Thyroid gland (tissue), 4 donors: ENCODE measurements at regions not wholly inside any gene's neighbourhood (a gene's known extent, or its start where the extent isn't known, plus 50 kb on each side); places are given as distances from the start of the nearest gene placed in this dataset.

Source experiments
- DNase-seq, 2 donors: peaks; one replicate each; pipeline ENCODE4 v3.0.0-alpha.2; 2019
- H3K27ac ChIP-seq, 3 donors: fragments of 200-600 bp; sonication (generic); 1 replicate in 2 of 3; 2 replicates in 1 of 3; pipeline ENCODE4 v1.5.1; 2016 to 2019; ENCODE audit warnings: mild to moderate bottlenecking in 1 of 3, moderate library complexity in 1 of 3
- H3K27me3 ChIP-seq: fragments of 200-600 bp; sonication (generic); one replicate; pipeline ENCODE4 v1.5.1; 2019
- H3K36me3 ChIP-seq, 2 donors: fragments of 200-600 bp; sonication (generic); one replicate each; pipeline ENCODE4 v1.5.1; 2016 to 2019
- H3K4me1 ChIP-seq, 2 donors: fragments of 200-600 bp; sonication (generic); one replicate each; pipeline ENCODE4 v1.5.1; 2017 to 2019
- H3K4me3 ChIP-seq, 3 donors: fragments of 200-600 bp; sonication (generic); replicated peaks in 1 of 3; 1 replicate in 2 of 3; 2 replicates in 1 of 3; pipeline ENCODE4 v1.5.1; 2016; ENCODE audit warnings: mild to moderate bottlenecking in 1 of 3
- H3K9me3 ChIP-seq: fragments of 200-600 bp; sonication (generic); one replicate; pipeline ENCODE4 v1.5.1; 2017
- POLR2A ChIP-seq, 2 donors: fragments of 450-650 bp; IDR thresholded peaks; one replicate each; pipeline ENCODE4 v1.6.1; 2017; ENCODE audit warnings: antibody characterized with exemption in 2 of 2, mild to moderate bottlenecking in 2 of 2, moderate library complexity in 1 of 2
- WGBS, 2 donors: methylation state at CpG; one replicate each; pipeline ENCODE4 v1.1.5; 2017; 5-methylcytosine and 5-hydroxymethylcytosine counted together
- intact Hi-C: fragments of 100-400 bp; cut with DNase I; formaldehyde crosslinking; loops from one replicate; pipeline ENCODE4 v1.15.1; 2023
- TF ChIP-seq, protein P1 (sequence below), 6 experiments: fragments of 200-600 bp in 3 of 6; fragments of 450-650 bp in 3 of 6; sonication (generic) in 3 of 6; IDR thresholded peaks; one replicate each; pipeline ENCODE4 v1.5.1; 2016 to 2019; ENCODE audit warnings: antibody characterized with exemption in 6 of 6, mild to moderate bottlenecking in 2 of 6, inconsistent platforms in 1 of 6, moderate library complexity in 1 of 6

DNA sequence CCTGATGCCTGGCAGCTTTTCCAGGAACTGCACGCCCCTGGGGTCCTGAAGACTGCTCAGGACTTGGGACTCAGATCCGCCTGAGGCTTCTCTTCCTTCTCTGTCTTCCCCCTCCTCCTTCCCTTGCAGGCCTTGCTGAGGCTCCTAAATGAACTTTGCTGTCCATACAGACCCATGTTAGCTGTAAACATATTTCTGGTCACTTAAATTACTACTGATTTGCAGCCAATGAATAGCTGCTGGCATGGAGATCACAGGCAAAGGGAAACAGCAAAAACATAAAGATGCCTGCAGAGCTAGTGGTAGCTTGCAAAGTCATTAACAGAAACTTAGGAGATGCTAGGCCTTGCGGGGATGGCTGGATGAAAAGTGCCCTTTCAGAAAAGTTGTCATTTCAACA lies 261.9 kb downstream of the GADD45G start:
- TF ChIP-seq, protein P1, sequence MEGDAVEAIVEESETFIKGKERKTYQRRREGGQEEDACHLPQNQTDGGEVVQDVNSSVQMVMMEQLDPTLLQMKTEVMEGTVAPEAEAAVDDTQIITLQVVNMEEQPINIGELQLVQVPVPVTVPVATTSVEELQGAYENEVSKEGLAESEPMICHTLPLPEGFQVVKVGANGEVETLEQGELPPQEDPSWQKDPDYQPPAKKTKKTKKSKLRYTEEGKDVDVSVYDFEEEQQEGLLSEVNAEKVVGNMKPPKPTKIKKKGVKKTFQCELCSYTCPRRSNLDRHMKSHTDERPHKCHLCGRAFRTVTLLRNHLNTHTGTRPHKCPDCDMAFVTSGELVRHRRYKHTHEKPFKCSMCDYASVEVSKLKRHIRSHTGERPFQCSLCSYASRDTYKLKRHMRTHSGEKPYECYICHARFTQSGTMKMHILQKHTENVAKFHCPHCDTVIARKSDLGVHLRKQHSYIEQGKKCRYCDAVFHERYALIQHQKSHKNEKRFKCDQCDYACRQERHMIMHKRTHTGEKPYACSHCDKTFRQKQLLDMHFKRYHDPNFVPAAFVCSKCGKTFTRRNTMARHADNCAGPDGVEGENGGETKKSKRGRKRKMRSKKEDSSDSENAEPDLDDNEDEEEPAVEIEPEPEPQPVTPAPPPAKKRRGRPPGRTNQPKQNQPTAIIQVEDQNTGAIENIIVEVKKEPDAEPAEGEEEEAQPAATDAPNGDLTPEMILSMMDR (IDR thresholded peaks at IDR 0.05), result no peak
- no peak for TF ChIP-seq POLR2A (IDR thresholded peaks at IDR 0.05)
- Histone ChIP-seq H3K36me3 (no peaks in the 10 kb centered on the region), H3K4me3 (no peak overlapping the region), H3K4me1 (no peaks in the 10 kb centered on the region), H3K27me3 (no peaks in the 10 kb centered on the region), H3K9me3 (no peaks in the 10 kb centered on the region), H3K27ac (no peak overlapping the region)
- DNase-seq, result no peak
- 88 to 95% methylated on average over 3 of the region's 3 CpGs for WGBS, 2 donors
- intact Hi-C loops, result no loop called here

DNA sequence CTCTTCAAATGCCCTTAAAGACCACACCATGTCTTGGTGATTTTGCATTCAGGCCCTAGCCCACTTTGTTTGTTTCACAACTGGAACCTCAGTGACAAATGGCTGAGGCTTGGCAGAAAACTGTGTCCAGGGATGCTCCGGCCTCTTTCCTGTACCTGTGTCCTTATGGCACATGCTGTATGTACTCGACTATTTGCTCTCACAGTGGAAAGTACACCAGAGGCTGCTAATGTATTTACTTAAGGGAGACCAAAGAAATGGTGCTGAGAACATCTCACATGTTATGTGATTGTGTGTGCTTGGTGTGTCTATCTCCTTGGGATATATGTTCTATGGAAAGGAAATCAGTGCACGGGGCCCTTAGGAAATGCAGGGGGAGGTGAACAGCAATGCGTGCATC lies 263.3 kb downstream of the GADD45G start:
- no peak overlapping the region for H3K4me3 ChIP-seq
- WGBS, 2 donors, result 90 to 96% methylated on average over 4 of the region's 4 CpGs
- no peaks in the 10 kb centered on the region for H3K4me1 ChIP-seq
- intact Hi-C loops, result no loop called here
- TF ChIP-seq, protein P1 (IDR thresholded peaks at IDR 0.05), result no peak
- no peak for TF ChIP-seq POLR2A (IDR thresholded peaks at IDR 0.05)
- no peaks in the 10 kb centered on the region for H3K27me3 ChIP-seq
- H3K36me3 ChIP-seq, result no peaks in the 10 kb centered on the region
- H3K27ac ChIP-seq, result no peak overlapping the region
- DNase-seq, result no peak
- H3K9me3 ChIP-seq, result no peaks in the 10 kb centered on the region

DNA sequence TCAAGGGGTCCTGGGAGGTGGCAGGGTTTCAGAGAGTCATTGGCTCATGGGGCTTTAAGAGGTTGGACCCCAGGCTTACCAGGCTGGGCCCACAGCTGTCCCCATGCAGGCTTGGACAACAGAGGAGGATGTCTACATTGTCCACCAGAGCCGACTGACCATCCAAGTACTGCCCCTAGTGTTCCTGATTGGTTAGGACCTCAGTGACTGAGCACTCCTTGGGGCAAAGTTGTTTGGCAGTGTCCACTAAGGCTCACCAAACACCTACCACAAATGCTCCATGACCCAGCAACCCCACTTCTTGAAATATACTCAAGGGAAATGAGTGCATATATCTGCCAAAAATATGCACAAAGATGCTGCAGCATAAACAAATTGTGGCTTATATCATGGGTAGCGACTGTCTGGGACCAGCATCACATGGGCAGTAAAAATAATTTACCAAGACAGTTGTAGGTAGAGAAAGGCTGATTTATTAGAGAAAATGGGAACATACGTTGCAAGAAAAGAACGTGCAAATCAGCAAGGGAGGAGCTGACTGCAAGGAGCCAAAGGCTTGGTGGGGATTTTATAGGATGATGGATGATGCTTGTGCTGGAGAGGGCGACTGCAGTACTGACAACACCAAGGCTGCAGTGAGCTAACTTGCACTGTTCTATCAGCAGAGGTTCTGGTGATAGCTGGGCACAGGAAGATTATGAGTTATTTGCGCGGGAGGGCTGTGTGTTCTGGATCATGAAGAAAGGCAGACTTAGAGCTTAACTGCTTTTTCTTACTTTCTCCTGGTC lies 265.2 kb downstream of the GADD45G start:
- Histone ChIP-seq H3K27ac (no peak overlapping the region), H3K4me3 (no peak overlapping the region), H3K36me3 (no peaks in the 10 kb centered on the region), H3K27me3 (no peaks in the 10 kb centered on the region), H3K9me3 (no peaks in the 10 kb centered on the region), H3K4me1 (peaks cover 0 to 6% of the 10 kb centered on the region in 2 donors)
- no peak for TF ChIP-seq POLR2A (IDR thresholded peaks at IDR 0.05)
- TF ChIP-seq, protein P1 (IDR thresholded peaks at IDR 0.05), result no peak
- no peak for DNase-seq
- 86 to 88% methylated on average over 7 of the region's 7 CpGs for WGBS, 2 donors
- intact Hi-C loops, result no loop called here

DNA sequence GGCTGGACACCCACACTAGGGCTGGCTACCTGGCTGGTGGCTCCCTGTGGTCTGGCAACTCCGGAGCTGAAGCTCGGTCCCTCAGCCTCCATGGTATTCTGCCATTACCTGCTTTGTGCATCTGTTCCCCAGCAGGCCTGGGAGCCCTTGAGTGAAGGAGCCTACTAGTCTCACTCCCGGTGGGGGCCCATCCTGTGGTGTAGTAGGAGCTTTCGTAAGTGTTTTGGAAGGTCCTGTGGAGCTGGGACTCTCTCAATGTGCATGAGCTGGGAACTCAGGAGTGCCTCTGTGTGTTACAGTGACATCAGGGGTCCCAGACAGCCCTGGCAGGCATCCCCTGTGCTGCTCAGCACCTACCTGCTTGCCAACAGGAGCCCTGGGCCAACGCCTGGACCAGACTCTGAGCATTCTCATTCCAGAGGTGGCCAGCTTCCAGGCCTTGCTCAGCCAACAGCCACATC lies 267.1 kb downstream of the GADD45G start:
- Histone ChIP-seq H3K4me1 (peaks cover 0 to 6% of the 10 kb centered on the region in 2 donors), H3K27me3 (no peaks in the 10 kb centered on the region), H3K27ac (no peak overlapping the region), H3K36me3 (no peaks in the 10 kb centered on the region), H3K9me3 (no peaks in the 10 kb centered on the region), H3K4me3 (no peak overlapping the region)
- DNase-seq, result no peak
- no peak for TF ChIP-seq POLR2A (IDR thresholded peaks at IDR 0.05)
- TF ChIP-seq, protein P1 (IDR thresholded peaks at IDR 0.05), result no peak
- intact Hi-C loops, result no loop called here
- 87 to 96% methylated on average over 4 to 5 of the region's 5 CpGs for WGBS, 2 donors

DNA sequence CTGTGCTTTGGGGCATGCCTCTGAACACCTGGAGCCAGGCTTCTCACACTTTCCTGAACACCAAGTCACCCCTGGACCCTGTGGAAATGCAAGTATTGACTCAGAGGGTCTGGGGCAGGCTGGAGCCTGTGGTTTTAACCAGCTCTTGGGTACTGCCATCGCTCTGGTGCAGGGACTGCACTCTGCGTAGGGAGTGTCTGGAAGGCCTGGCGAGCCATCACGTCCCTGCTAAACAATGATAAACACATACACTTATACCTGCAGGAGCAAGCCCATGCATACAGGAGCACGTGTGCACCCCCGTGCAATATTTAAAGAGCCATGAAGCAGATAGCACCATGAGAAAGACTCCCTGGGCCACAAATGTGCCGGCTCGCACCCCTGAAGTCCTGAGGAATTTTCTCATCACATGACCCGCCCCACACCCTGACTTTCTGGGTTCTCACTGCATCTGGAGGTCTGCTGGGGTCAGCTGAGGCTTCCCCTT lies 267.7 kb downstream of the GADD45G start:
- no peaks in the 10 kb centered on the region for H3K27me3 ChIP-seq
- no peaks in the 10 kb centered on the region for H3K9me3 ChIP-seq
- 91 to 93% methylated on average over 6 to 9 of the region's 9 CpGs for WGBS, 2 donors
- intact Hi-C loops, result no loop called here
- H3K4me3 ChIP-seq, result no peak overlapping the region
- H3K27ac ChIP-seq, result no peak overlapping the region
- DNase-seq, result no peak
- TF ChIP-seq, protein P1 (IDR thresholded peaks at IDR 0.05), result no peak
- no peak for TF ChIP-seq POLR2A (IDR thresholded peaks at IDR 0.05)
- H3K36me3 ChIP-seq, result no peaks in the 10 kb centered on the region
- peaks cover 0 to 6% of the 10 kb centered on the region in 2 donors for H3K4me1 ChIP-seq
